ENCODE measurements at regions not wholly inside any gene's neighbourhood (a gene's known extent, or its start where the extent isn't known, plus 50 kb on each side); places are given as distances from the start of the nearest gene placed in this dataset.

GRCh38 chr7:20019757-20020432 is 197.3 kb downstream of the MACC1 start:
- no peak for TF ChIP-seq CTCF (IDR thresholded peaks at IDR 0.05; ENCODE audit: insufficient read depth in 1 of 2, low read depth in 1 of 2, low read length in 1 of 2, severe bottlenecking in 1 of 2, unreplicated experiment in 1 of 2)
- intact Hi-C loops (cut with micrococcal nuclease; ENCODE audit: unreplicated experiment): no loop called here
- no peaks in the 10 kb centered on the region for H3K36me3 ChIP-seq (ENCODE audit: control insufficient read depth, insufficient read depth, low read length)
- H3K27me3 Mint-ChIP-seq (ENCODE audit: insufficient read depth, unreplicated experiment): no peaks in the 10 kb centered on the region
- H3K4me1 ChIP-seq: no peaks in the 10 kb centered on the region
- no peak overlapping the region for H3K27ac Mint-ChIP-seq (ENCODE audit: unreplicated experiment)
- BruUV-seq (replicated peaks): no TSS peak
- H3K9me3 Mint-ChIP-seq (ENCODE audit: unreplicated experiment): peaks cover 22% of the 10 kb centered on the region
- ChIA-PET POLR2A (no interaction called here), CTCF (no interaction called here)
- H3K9me3 ChIP-seq: peaks cover 11% of the 10 kb centered on the region
- H3K36me3 Mint-ChIP-seq (ENCODE audit: insufficient read depth, unreplicated experiment): no peaks in the 10 kb centered on the region
- no peak for DNase-seq
- no peaks in the 10 kb centered on the region for H3K27me3 ChIP-seq (replicated peaks; ENCODE audit: control insufficient read depth, insufficient read depth, low read length)
- H3K4me3 Mint-ChIP-seq (ENCODE audit: unreplicated experiment): no peak overlapping the region
- H3K4me3 ChIP-seq (ENCODE audit: low read depth, low read length): no peak overlapping the region
- H3K4me1 Mint-ChIP-seq (ENCODE audit: low read depth, unreplicated experiment): peaks cover 13% of the 10 kb centered on the region

GRCh38 chr7:20016669-20017068 is 200.5 kb downstream of the MACC1 start:
- Histone ChIP-seq H3K36me3 (ENCODE audit: control insufficient read depth, insufficient read depth, low read length) (no peaks in the 10 kb centered on the region), H3K9me3 (peaks cover 8% of the 10 kb centered on the region; the same call in 1 of the 2 replicates), H3K27me3 (replicated peaks; ENCODE audit: control insufficient read depth, insufficient read depth, low read length) (no peaks in the 10 kb centered on the region), H3K4me1 (no peaks in the 10 kb centered on the region), H3K4me3 (ENCODE audit: low read depth, low read length) (no peak overlapping the region)
- H3K27ac Mint-ChIP-seq (ENCODE audit: unreplicated experiment): no peak overlapping the region
- CTCF ChIA-PET: no interaction called here
- DNase-seq: no peak
- peaks cover 13% of the 10 kb centered on the region for H3K9me3 Mint-ChIP-seq (ENCODE audit: unreplicated experiment)
- TF ChIP-seq CTCF (IDR thresholded peaks at IDR 0.05; ENCODE audit: insufficient read depth in 1 of 2, low read depth in 1 of 2, low read length in 1 of 2, severe bottlenecking in 1 of 2, unreplicated experiment in 1 of 2): no peak
- BruUV-seq (replicated peaks): no TSS peak
- H3K36me3 Mint-ChIP-seq (ENCODE audit: insufficient read depth, unreplicated experiment): no peaks in the 10 kb centered on the region
- intact Hi-C loops (cut with micrococcal nuclease; ENCODE audit: unreplicated experiment): no loop called here
- no peaks in the 10 kb centered on the region for H3K27me3 Mint-ChIP-seq (ENCODE audit: insufficient read depth, unreplicated experiment)
- POLR2A ChIA-PET: no interaction called here
- peaks cover 13% of the 10 kb centered on the region for H3K4me1 Mint-ChIP-seq (ENCODE audit: low read depth, unreplicated experiment)
- no peak overlapping the region for H3K4me3 Mint-ChIP-seq (ENCODE audit: unreplicated experiment)

- Mint-ChIP-seq H3K4me3 (ENCODE audit: unreplicated experiment) (no peak overlapping the region), H3K4me1 (ENCODE audit: low read depth, unreplicated experiment) (peaks cover 6% of the 10 kb centered on the region), H3K9me3 (ENCODE audit: unreplicated experiment) (no peaks in the 10 kb centered on the region), H3K36me3 (ENCODE audit: insufficient read depth, unreplicated experiment) (no peaks in the 10 kb centered on the region), H3K27me3 (ENCODE audit: insufficient read depth, unreplicated experiment) (no peaks in the 10 kb centered on the region), H3K27ac (ENCODE audit: unreplicated experiment) (no peak overlapping the region)
- Histone ChIP-seq H3K27me3 (replicated peaks; ENCODE audit: control insufficient read depth, insufficient read depth, low read length) (no peaks in the 10 kb centered on the region), H3K4me3 (ENCODE audit: low read depth, low read length) (no peak overlapping the region), H3K9me3 (no peaks in the 10 kb centered on the region), H3K4me1 (no peaks in the 10 kb centered on the region), H3K36me3 (ENCODE audit: control insufficient read depth, insufficient read depth, low read length) (no peaks in the 10 kb centered on the region)
- DNase-seq: no peak
- ChIA-PET POLR2A (no interaction called here), CTCF (no interaction called here)
- TF ChIP-seq CTCF (IDR thresholded peaks at IDR 0.05; ENCODE audit: insufficient read depth in 1 of 2, low read depth in 1 of 2, low read length in 1 of 2, severe bottlenecking in 1 of 2, unreplicated experiment in 1 of 2): no peak
- no TSS peak for BruUV-seq (replicated peaks)
- intact Hi-C loops (cut with micrococcal nuclease; ENCODE audit: unreplicated experiment): no loop called here
These were observed 203.6 kb downstream of the MACC1 start for GRCh38 chr7:20013536-20013935.
